Smooth muscle cell (in vitro differentiated cells): ENCODE measurements at regions not wholly inside any gene's neighbourhood (a gene's known extent, or its start where the extent isn't known, plus 50 kb on each side); places are given as distances from the start of the nearest gene placed in this dataset.

Experiments
- DNase-seq: peaks from one replicate; lab custom pipeline; 2025; ENCODE audit not compliant: unreplicated experiment; lab: John Stamatoyannopoulos, UW
- H2AFZ ChIP-seq: fragments of 200-600 bp; sonication (generic); 2 replicates; pipeline ENCODE4 v1.6.0; 2016; ENCODE audit warnings: antibody characterized with exemption, low read depth, mild to moderate bottlenecking
- H3F3A ChIP-seq: fragments of 200-600 bp; sonication (generic); 2 replicates; pipeline ENCODE4 v1.6.0; 2017; ENCODE audit warnings: antibody characterized with exemption, low read depth
- H3K27ac ChIP-seq: fragments of 200-600 bp; sonication (generic); 2 replicates; pipeline ENCODE4 v1.5.1; 2016; ENCODE audit warnings: low read depth, mild to moderate bottlenecking
- H3K27me3 ChIP-seq: fragments of 200-600 bp; sonication (generic); 2 replicates; pipeline ENCODE4 v1.6.1; 2016; ENCODE audit warnings: low read depth, mild to moderate bottlenecking
- H3K36me3 ChIP-seq: fragments of 200-600 bp; sonication (generic); 2 replicates; pipeline ENCODE4 v1.5.1; 2016; ENCODE audit warnings: low read depth
- H3K4me1 ChIP-seq: fragments of 200-600 bp; sonication (generic); 2 replicates; pipeline ENCODE4 v1.5.1; 2016; ENCODE audit warnings: low read depth
- H3K4me2 ChIP-seq: fragments of 200-600 bp; sonication (generic); 2 replicates; pipeline ENCODE4 v1.6.0; 2016; ENCODE audit warnings: mild to moderate bottlenecking
- H3K4me3 ChIP-seq: fragments of 200-600 bp; sonication (generic); 2 replicates; pipeline ENCODE4 v1.5.1; 2016; ENCODE audit warnings: mild to moderate bottlenecking
- H3K79me2 ChIP-seq: fragments of 200-600 bp; sonication (generic); 2 replicates; pipeline ENCODE4 v1.6.0; 2016; ENCODE audit warnings: low read depth, mild to moderate bottlenecking
- H3K9ac ChIP-seq: fragments of 200-600 bp; sonication (generic); 2 replicates; pipeline ENCODE4 v1.6.0; 2016; ENCODE audit warnings: low read depth
- H3K9me3 ChIP-seq: fragments of 200-600 bp; sonication (generic); replicated peaks from 2 replicates; pipeline ENCODE4 v1.5.1; 2016; ENCODE audit warnings: low read depth
- H4K20me1 ChIP-seq: fragments of 200-600 bp; sonication (generic); 2 replicates; pipeline ENCODE4 v1.6.0; 2016; ENCODE audit warnings: low read depth
- WGBS: methylation state at CpG from one replicate; pipeline ENCODE4 v1.1.7; 2016; ENCODE audit warnings: low lambda C conversion rate; 5-methylcytosine and 5-hydroxymethylcytosine counted together
- TF ChIP-seq, protein P1 (sequence below): fragments of 200-600 bp; sonication (generic); IDR thresholded peaks from 2 replicates; pipeline ENCODE4 v1.5.1; 2017; ENCODE audit warnings: borderline replicate concordance, mild to moderate bottlenecking, antibody characterized with exemption; ENCODE audit not compliant: insufficient read depth, poor library complexity, severe bottlenecking

- H3F3A ChIP-seq: no peaks in the 10 kb centered on the region
- no peak overlapping the region for H3K27ac ChIP-seq
- H3K9ac ChIP-seq: no peak overlapping the region
- H3K4me3 ChIP-seq: no peak overlapping the region
- no peak overlapping the region for H3K4me2 ChIP-seq
- peaks cover 6% of the 10 kb centered on the region for H3K27me3 ChIP-seq
- DNase-seq: no peak
- no peaks in the 10 kb centered on the region for H3K36me3 ChIP-seq
- no peaks in the 10 kb centered on the region for H3K4me1 ChIP-seq
- TF ChIP-seq, protein P1, sequence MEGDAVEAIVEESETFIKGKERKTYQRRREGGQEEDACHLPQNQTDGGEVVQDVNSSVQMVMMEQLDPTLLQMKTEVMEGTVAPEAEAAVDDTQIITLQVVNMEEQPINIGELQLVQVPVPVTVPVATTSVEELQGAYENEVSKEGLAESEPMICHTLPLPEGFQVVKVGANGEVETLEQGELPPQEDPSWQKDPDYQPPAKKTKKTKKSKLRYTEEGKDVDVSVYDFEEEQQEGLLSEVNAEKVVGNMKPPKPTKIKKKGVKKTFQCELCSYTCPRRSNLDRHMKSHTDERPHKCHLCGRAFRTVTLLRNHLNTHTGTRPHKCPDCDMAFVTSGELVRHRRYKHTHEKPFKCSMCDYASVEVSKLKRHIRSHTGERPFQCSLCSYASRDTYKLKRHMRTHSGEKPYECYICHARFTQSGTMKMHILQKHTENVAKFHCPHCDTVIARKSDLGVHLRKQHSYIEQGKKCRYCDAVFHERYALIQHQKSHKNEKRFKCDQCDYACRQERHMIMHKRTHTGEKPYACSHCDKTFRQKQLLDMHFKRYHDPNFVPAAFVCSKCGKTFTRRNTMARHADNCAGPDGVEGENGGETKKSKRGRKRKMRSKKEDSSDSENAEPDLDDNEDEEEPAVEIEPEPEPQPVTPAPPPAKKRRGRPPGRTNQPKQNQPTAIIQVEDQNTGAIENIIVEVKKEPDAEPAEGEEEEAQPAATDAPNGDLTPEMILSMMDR: no peak
- WGBS: 90% methylated on average over 5 of the region's 5 CpGs
- H3K79me2 ChIP-seq: no peaks in the 10 kb centered on the region
- no peaks in the 10 kb centered on the region for H3K9me3 ChIP-seq
- no peak overlapping the region for H2AFZ ChIP-seq
- H4K20me1 ChIP-seq: no peaks in the 10 kb centered on the region
Measured at GRCh38 chr2:56021136-56021474, 97.5 kb upstream of the EFEMP1 start.

DNA sequence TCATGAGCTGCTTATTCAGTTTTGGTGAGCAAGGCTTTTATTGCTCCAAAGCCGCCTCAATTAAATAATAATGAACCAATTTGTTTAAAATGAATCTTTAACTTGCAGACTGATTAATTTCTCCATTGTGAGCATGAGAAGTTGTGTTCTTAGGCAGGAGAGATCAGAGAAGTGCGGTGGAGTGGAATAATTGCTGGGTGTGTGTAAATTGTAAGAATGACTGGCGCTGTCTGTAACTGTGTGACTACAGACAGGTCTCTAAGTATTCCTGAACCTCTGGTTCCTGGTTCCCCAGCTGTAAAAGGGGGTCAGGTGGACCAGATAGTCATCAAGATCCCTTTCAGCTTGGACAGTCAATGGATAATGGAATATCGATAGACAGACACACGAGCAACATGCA is 98.0 kb upstream of the EFEMP1 start:
- Histone ChIP-seq H3K79me2 (no peaks in the 10 kb centered on the region), H2AFZ (no peak overlapping the region), H3K4me3 (no peak overlapping the region), H3K36me3 (no peaks in the 10 kb centered on the region), H3F3A (no peaks in the 10 kb centered on the region), H3K27me3 (peaks cover 6% of the 10 kb centered on the region), H3K9me3 (no peaks in the 10 kb centered on the region), H3K4me1 (no peaks in the 10 kb centered on the region), H3K27ac (no peak overlapping the region), H3K4me2 (no peak overlapping the region), H4K20me1 (no peaks in the 10 kb centered on the region), H3K9ac (no peak overlapping the region)
- no peak for DNase-seq
- TF ChIP-seq, protein P1: no peak
- 95% methylated on average over 5 of the region's 5 CpGs for WGBS

DNA sequence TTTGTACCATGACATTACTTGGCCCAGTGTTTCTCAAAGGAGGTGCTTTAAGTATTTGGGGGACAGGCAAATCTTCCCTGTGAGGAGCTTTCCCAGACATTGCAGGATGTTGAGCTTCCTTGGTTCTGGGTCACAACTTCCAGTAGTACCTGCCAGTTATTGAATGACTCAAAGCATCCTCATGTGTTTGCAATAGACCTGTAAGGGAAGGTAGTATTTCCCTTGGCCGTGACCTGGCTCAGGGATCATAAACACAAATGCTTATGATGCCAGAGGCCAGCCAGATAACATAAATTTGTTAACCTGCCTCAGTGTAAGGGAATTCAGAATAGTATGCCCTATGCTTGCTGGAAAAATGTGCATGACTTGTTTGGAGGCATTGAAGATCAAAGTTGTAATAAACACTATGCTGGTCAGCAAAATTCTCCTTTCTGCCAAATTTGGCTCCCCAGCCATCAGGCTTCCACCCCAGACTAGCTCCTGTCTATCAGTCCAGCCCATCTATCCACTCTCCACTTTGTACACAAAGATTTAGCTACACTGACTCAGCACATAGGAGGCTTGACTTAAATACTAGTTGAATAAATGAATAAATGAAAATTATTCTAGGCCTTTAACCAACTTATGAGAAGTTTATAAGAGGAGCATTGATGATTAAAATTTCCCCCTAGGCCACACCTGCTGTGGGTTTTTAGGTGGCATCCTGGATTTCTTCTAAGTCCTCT is 102.0 kb upstream of the EFEMP1 start:
- WGBS: 79% methylated on average over 1 of the region's 1 CpG
- Histone ChIP-seq H2AFZ (no peak overlapping the region), H3K79me2 (no peaks in the 10 kb centered on the region), H3F3A (no peaks in the 10 kb centered on the region), H3K9ac (no peak overlapping the region), H4K20me1 (no peaks in the 10 kb centered on the region), H3K4me1 (no peaks in the 10 kb centered on the region), H3K4me2 (no peak overlapping the region), H3K9me3 (no peaks in the 10 kb centered on the region), H3K36me3 (no peaks in the 10 kb centered on the region), H3K27ac (no peak overlapping the region), H3K27me3 (peaks cover 6% of the 10 kb centered on the region), H3K4me3 (no peak overlapping the region)
- TF ChIP-seq, protein P1: no peak
- DNase-seq: no peak

- no peak overlapping the region for H3K27ac ChIP-seq
- no peak overlapping the region for H3K9ac ChIP-seq
- TF ChIP-seq, protein P1: no peak
- H3K4me3 ChIP-seq: no peak overlapping the region
- no peaks in the 10 kb centered on the region for H3K9me3 ChIP-seq
- no peaks in the 10 kb centered on the region for H4K20me1 ChIP-seq
- peaks cover 12% of the 10 kb centered on the region for H3K27me3 ChIP-seq
- H3K4me2 ChIP-seq: no peak overlapping the region
- 95% methylated on average over 2 of the region's 2 CpGs for WGBS
- no peaks in the 10 kb centered on the region for H3K4me1 ChIP-seq
- no peaks in the 10 kb centered on the region for H3K79me2 ChIP-seq
- no peak for DNase-seq
- H3F3A ChIP-seq: no peaks in the 10 kb centered on the region
- H3K36me3 ChIP-seq: no peaks in the 10 kb centered on the region
- no peak overlapping the region for H2AFZ ChIP-seq
Measured at GRCh38 chr2:56026828-56027227, 103.2 kb upstream of the EFEMP1 start.
